ENCODE measurements at regions not wholly inside any gene's neighbourhood (a gene's known extent, or its start where the extent isn't known, plus 50 kb on each side); places are given as distances from the start of the nearest gene placed in this dataset.

DNA sequence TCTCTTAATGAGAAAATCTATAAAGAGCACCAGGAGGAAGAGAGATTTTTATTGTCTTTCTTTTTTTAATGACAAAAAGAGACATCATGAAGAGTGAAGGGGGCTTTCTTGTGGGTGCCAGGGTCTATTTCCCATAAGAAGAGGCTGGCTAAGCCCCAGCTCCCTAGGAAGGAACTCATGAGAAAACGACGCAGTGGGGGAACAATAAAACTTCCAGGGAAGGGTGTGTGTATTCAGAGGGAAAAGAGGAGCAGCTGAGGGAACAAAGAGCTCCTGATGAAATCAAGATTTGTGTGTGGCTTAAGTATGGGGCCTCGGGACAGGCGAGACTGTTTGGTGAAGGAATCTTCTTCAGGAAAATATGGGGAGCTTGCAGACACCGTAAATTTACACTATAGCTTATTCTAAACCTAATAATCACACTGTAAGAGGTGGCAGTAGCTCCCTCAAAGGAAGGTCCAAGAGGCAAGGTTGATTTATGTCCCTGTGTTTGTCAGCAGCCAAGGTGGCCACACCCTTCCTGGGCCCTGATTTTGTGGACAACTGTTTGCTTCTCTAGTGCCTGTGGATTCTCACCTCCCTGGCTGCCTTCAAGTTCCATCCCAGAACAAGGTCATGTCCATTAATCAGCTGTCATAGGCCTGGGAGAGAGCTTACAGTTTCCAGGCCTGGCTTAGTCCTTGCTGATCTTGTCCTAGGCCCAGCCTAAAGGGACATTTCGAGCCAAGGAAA lies 615.7 kb downstream of the INSC start:
- Histone ChIP-seq H3K27ac (ENCODE audit: low read depth in 2 of 2, low read length in 2 of 2) (no peak overlapping the region), H3K4me1 (ENCODE audit: control insufficient read depth in 2 of 3, insufficient read depth in 2 of 3, low read depth in 1 of 3, low read length in 3 of 3) (no peaks in the 10 kb centered on the region), H3K4me3 (ENCODE audit: low read length in 3 of 3) (no peak overlapping the region), H3K9ac (ENCODE audit: low read length in 3 of 3) (no peak overlapping the region), H3K36me3 (ENCODE audit: control insufficient read depth in 2 of 3, insufficient read depth in 3 of 3, low read length in 3 of 3) (no peaks in the 10 kb centered on the region), H3K9me3 (ENCODE audit: control insufficient read depth in 2 of 3, insufficient read depth in 1 of 3, low read length in 3 of 3) (no peaks in the 10 kb centered on the region), H3K27me3 (ENCODE audit: control insufficient read depth, insufficient read depth, low read length) (no peaks in the 10 kb centered on the region)
- no peak for TF ChIP-seq CTCF (IDR thresholded peaks at IDR 0.05; ENCODE audit: borderline replicate concordance, extremely low read depth, insufficient read depth)
- FAIRE-seq (no peak), DNase-seq (no peak)
- intact Hi-C loops (cut with DNase I) = no loop called here

GRCh38 chr11:15730995-15731385 lies 616.3 kb downstream of the INSC start:
- H3K27ac ChIP-seq (ENCODE audit: low read depth in 2 of 2, low read length in 2 of 2) = no peak overlapping the region
- H3K4me3 ChIP-seq (ENCODE audit: low read length in 3 of 3) = no peak overlapping the region
- no peaks in the 10 kb centered on the region for H3K4me1 ChIP-seq (ENCODE audit: control insufficient read depth in 2 of 3, insufficient read depth in 2 of 3, low read depth in 1 of 3, low read length in 3 of 3)
- TF ChIP-seq CTCF (IDR thresholded peaks at IDR 0.05; ENCODE audit: borderline replicate concordance, extremely low read depth, insufficient read depth) = no peak
- H3K9me3 ChIP-seq (ENCODE audit: control insufficient read depth in 2 of 3, insufficient read depth in 1 of 3, low read length in 3 of 3) = no peaks in the 10 kb centered on the region
- FAIRE-seq (no peak), DNase-seq (no peak)
- H3K9ac ChIP-seq (ENCODE audit: low read length in 3 of 3) = no peak overlapping the region
- no peaks in the 10 kb centered on the region for H3K27me3 ChIP-seq (ENCODE audit: control insufficient read depth, insufficient read depth, low read length)
- intact Hi-C loops (cut with DNase I) = no loop called here
- H3K36me3 ChIP-seq (ENCODE audit: control insufficient read depth in 2 of 3, insufficient read depth in 3 of 3, low read length in 3 of 3) = no peaks in the 10 kb centered on the region

GRCh38 chr11:15735706-15736105 lies 620.6 kb downstream of the SOX6 start:
- TF ChIP-seq CTCF (IDR thresholded peaks at IDR 0.05; ENCODE audit: borderline replicate concordance, extremely low read depth, insufficient read depth) = no peak
- Histone ChIP-seq H3K4me3 (ENCODE audit: low read length in 3 of 3) (no peak overlapping the region), H3K4me1 (ENCODE audit: control insufficient read depth in 2 of 3, insufficient read depth in 2 of 3, low read depth in 1 of 3, low read length in 3 of 3) (no peaks in the 10 kb centered on the region), H3K9ac (ENCODE audit: low read length in 3 of 3) (no peak overlapping the region), H3K9me3 (ENCODE audit: control insufficient read depth in 2 of 3, insufficient read depth in 1 of 3, low read length in 3 of 3) (no peaks in the 10 kb centered on the region), H3K27me3 (ENCODE audit: control insufficient read depth, insufficient read depth, low read length) (no peaks in the 10 kb centered on the region), H3K36me3 (ENCODE audit: control insufficient read depth in 2 of 3, insufficient read depth in 3 of 3, low read length in 3 of 3) (no peaks in the 10 kb centered on the region), H3K27ac (ENCODE audit: low read depth in 2 of 2, low read length in 2 of 2) (no peak overlapping the region)
- FAIRE-seq (no peak), DNase-seq (no peak)
- intact Hi-C loops (cut with DNase I) = no loop called here

GRCh38 chr11:15737320-15737719 lies 619.0 kb downstream of the SOX6 start:
- H3K36me3 ChIP-seq (ENCODE audit: control insufficient read depth in 2 of 3, insufficient read depth in 3 of 3, low read length in 3 of 3) = no peaks in the 10 kb centered on the region
- FAIRE-seq = no peak
- no peak for TF ChIP-seq CTCF (IDR thresholded peaks at IDR 0.05; ENCODE audit: borderline replicate concordance, extremely low read depth, insufficient read depth)
- no peaks in the 10 kb centered on the region for H3K9me3 ChIP-seq (ENCODE audit: control insufficient read depth in 2 of 3, insufficient read depth in 1 of 3, low read length in 3 of 3)
- no peak for DNase-seq
- H3K27me3 ChIP-seq (ENCODE audit: control insufficient read depth, insufficient read depth, low read length) = no peaks in the 10 kb centered on the region
- H3K27ac ChIP-seq (ENCODE audit: low read depth in 2 of 2, low read length in 2 of 2) = no peak overlapping the region
- no peak overlapping the region for H3K4me3 ChIP-seq (ENCODE audit: low read length in 3 of 3)
- intact Hi-C loops (cut with DNase I) = no loop called here
- no peak overlapping the region for H3K9ac ChIP-seq (ENCODE audit: low read length in 3 of 3)
- no peaks in the 10 kb centered on the region for H3K4me1 ChIP-seq (ENCODE audit: control insufficient read depth in 2 of 3, insufficient read depth in 2 of 3, low read depth in 1 of 3, low read length in 3 of 3)
